Vagina (tissue), 2 donors: ENCODE measurements at regions not wholly inside any gene's neighbourhood (a gene's known extent, or its start where the extent isn't known, plus 50 kb on each side); places are given as distances from the start of the nearest gene placed in this dataset.

ENCODE experiments used
- POLR2AphosphoS5 ChIP-seq, 2 donors: sonication (generic); formaldehyde crosslinking; IDR thresholded peaks; one replicate each; pipeline ENCODE4 v1.9.0; 2017; ENCODE audit warnings: antibody characterized with exemption in 2 of 2, mild to moderate bottlenecking in 2 of 2, low read depth in 1 of 2; ENCODE audit not compliant: insufficient read depth in 1 of 2
- TF ChIP-seq, protein P1 (sequence below), 3 experiments: fragments of 450-650 bp in 2 of 3; fragments of 200-600 bp in 1 of 3; sonication (generic) in 1 of 3; IDR thresholded peaks; one replicate each; pipeline ENCODE4 v1.5.1; 2017 to 2019; ENCODE audit warnings: antibody characterized with exemption in 3 of 3, mild to moderate bottlenecking in 2 of 3, moderate library complexity in 2 of 3

DNA sequence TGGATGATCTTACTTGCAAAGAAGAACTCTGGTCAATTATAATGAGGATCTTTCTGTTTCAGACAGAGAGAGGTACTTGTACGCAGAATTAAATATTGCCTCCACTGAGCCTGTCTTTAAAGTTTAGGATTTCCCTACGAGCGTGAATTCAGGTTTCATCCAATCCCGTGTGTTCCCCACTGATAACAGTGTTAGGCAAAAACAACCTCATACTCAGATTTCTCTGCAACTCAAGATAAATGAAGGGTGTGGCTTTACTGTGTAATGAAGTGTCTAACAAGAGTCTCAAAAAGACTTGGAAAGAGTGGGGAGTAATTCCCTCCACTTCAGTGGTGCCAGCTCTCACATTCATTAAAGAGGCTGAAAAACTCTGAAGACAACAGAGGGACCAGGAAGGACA lies 53.2 kb upstream of the ACO1 start:
- TF ChIP-seq POLR2AphosphoS5 (IDR thresholded peaks at IDR 0.05; ENCODE audit: insufficient read depth in 1 of 2, low read depth in 1 of 2) = no peak
- TF ChIP-seq, protein P1, sequence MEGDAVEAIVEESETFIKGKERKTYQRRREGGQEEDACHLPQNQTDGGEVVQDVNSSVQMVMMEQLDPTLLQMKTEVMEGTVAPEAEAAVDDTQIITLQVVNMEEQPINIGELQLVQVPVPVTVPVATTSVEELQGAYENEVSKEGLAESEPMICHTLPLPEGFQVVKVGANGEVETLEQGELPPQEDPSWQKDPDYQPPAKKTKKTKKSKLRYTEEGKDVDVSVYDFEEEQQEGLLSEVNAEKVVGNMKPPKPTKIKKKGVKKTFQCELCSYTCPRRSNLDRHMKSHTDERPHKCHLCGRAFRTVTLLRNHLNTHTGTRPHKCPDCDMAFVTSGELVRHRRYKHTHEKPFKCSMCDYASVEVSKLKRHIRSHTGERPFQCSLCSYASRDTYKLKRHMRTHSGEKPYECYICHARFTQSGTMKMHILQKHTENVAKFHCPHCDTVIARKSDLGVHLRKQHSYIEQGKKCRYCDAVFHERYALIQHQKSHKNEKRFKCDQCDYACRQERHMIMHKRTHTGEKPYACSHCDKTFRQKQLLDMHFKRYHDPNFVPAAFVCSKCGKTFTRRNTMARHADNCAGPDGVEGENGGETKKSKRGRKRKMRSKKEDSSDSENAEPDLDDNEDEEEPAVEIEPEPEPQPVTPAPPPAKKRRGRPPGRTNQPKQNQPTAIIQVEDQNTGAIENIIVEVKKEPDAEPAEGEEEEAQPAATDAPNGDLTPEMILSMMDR (IDR thresholded peaks at IDR 0.05) = no peak
